ENCODE measurements at regions not wholly inside any gene's neighbourhood (a gene's known extent, or its start where the extent isn't known, plus 50 kb on each side); places are given as distances from the start of the nearest gene placed in this dataset.

DNA sequence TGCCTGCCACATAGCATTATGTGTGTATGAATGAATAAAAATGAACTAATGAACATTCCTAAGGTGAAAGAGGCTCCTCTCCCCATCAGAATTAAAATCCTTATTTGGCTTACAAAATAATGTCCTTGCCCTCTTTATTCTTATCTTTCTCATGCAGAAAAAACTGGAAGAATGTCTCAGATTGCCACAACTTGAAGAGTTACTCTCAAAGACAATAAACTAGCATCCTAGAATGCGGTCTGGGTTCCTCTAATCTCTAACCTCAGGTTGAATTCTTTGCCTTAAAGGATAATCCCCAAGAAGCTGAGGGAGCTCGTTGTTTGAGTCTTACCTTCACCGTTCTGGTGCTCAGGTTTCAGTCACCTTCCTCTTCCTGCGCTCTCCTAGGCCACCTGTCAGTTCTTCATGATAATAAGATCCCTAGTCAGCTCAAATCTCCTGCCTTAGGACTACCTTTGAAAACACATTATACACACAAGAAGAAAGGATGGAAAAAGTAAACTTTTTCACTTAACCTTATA, 147.1 kb downstream of the PHLDA1 start:
- H2BK15ac ChIP-seq (ENCODE audit: low read depth, low read length), result 0 out of 3 replicates have a peak overlapping the region, but pooled peaks have one; percentile 53
- no peak overlapping the region for H2AK9ac ChIP-seq (replicated peaks; ENCODE audit: low read depth, low read length, poor library complexity)
- H3K23ac ChIP-seq (ENCODE audit: low read depth, low read length), result no peak overlapping the region
- H3K4me2 ChIP-seq (ENCODE audit: low read depth, low read length), result no peak overlapping the region
- no peaks in the 10 kb centered on the region for H3K79me1 ChIP-seq (ENCODE audit: low read depth in 1 of 2, low read length in 2 of 2)
- H4K20me1 ChIP-seq (ENCODE audit: insufficient read depth, low read length), result no peaks in the 10 kb centered on the region
- H2BK120ac ChIP-seq (ENCODE audit: low read depth, low read length), result no peak overlapping the region
- WGBS, 2 experiments (ENCODE audit: extremely low coverage in 2 of 2, insufficient read length in 1 of 2), result 90% methylated on average over 2 of the region's 4 CpGs; no CpG with 5 or more reads in 1 of the 2 experiments
- no peaks in the 10 kb centered on the region for H3K27me3 ChIP-seq (ENCODE audit: control insufficient read depth, insufficient read depth, low read length)
- peaks cover 2% of the 10 kb centered on the region; the same call in 1 of the 2 replicates for H3K9me1 ChIP-seq (ENCODE audit: insufficient read depth, low read length)
- H2BK20ac ChIP-seq (ENCODE audit: low read depth, low read length), result peak overlapping the region; percentile 32; the same call in 1 of the 2 replicates
- H3K56ac ChIP-seq (ENCODE audit: extremely low read depth, insufficient read depth, low read length), result no peak overlapping the region
- no peak overlapping the region for H2BK5ac ChIP-seq (ENCODE audit: low read depth, low read length, poor library complexity, severe bottlenecking)
- H3K18ac ChIP-seq (ENCODE audit: low read depth, low read length), result 0 out of 2 replicates have a peak overlapping the region, but pooled peaks have one; percentile 8
- no peaks in the 10 kb centered on the region for H3K4me1 ChIP-seq (ENCODE audit: control insufficient read depth, insufficient read depth, low read length)
- H4K5ac ChIP-seq (ENCODE audit: low read depth, low read length), result peak overlapping the region; percentile 17; the same call in 1 of the 2 replicates
- ChIA-PET POLR2A (ENCODE audit: unreplicated experiment) (no interaction called here), CTCF (interaction anchor here (1.0 kb wide), 1 partner anchor 19 kb away, joined by 3 read pairs; no protein-coding TSS in a partner anchor)
- TF ChIP-seq, protein P1, sequence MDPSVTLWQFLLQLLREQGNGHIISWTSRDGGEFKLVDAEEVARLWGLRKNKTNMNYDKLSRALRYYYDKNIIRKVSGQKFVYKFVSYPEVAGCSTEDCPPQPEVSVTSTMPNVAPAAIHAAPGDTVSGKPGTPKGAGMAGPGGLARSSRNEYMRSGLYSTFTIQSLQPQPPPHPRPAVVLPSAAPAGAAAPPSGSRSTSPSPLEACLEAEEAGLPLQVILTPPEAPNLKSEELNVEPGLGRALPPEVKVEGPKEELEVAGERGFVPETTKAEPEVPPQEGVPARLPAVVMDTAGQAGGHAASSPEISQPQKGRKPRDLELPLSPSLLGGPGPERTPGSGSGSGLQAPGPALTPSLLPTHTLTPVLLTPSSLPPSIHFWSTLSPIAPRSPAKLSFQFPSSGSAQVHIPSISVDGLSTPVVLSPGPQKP (IDR thresholded peaks at IDR 0.05; ENCODE audit: borderline replicate concordance, low read depth, low read length), result no peak
- no peak for TF ChIP-seq MAZ (IDR thresholded peaks at IDR 0.05; ENCODE audit: borderline replicate concordance, low read depth, low read length)
- TF ChIP-seq, protein P2, sequence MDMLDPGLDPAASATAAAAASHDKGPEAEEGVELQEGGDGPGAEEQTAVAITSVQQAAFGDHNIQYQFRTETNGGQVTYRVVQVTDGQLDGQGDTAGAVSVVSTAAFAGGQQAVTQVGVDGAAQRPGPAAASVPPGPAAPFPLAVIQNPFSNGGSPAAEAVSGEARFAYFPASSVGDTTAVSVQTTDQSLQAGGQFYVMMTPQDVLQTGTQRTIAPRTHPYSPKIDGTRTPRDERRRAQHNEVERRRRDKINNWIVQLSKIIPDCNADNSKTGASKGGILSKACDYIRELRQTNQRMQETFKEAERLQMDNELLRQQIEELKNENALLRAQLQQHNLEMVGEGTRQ (IDR thresholded peaks at IDR 0.05; ENCODE audit: low read depth, low read length), result no peak
- TF ChIP-seq FOS (IDR thresholded peaks at IDR 0.05; ENCODE audit: low read depth, low read length), result no peak
- TF ChIP-seq CHD1 (IDR thresholded peaks at IDR 0.05; ENCODE audit: low read depth, low read length), result no peak
- no peak for TF ChIP-seq MXI1 (IDR thresholded peaks at IDR 0.05; ENCODE audit: borderline replicate concordance, low read depth, low read length)
- H3K9me3 ChIP-seq (ENCODE audit: control insufficient read depth, insufficient read depth, low read length), result no peaks in the 10 kb centered on the region
- no peak overlapping the region for H3K4ac ChIP-seq (ENCODE audit: low read depth, low read length)
- H2AFZ ChIP-seq (replicated peaks; ENCODE audit: low read length, poor library complexity), result no peak overlapping the region
- ATAC-seq (ENCODE audit: low read depth), result no peak
- no peak overlapping the region for H2AK5ac ChIP-seq (ENCODE audit: low read depth, low read length)
- no peak for DNase-seq
- no TSS peak for BruUV-seq (replicated peaks)
- H3K36me3 ChIP-seq (ENCODE audit: control insufficient read depth, insufficient read depth, low read length), result no peaks in the 10 kb centered on the region
- H3K27ac ChIP-seq (ENCODE audit: insufficient read depth, low read length), result no peak overlapping the region
- intact Hi-C loops (cut with micrococcal nuclease) (loop anchor here (5.0 kb wide), 1 partner anchor 48 kb away; no protein-coding TSS in a partner anchor), dilution Hi-C loops (cut with HindIII; ENCODE audit: low sequenced_read_pairs, unreplicated experiment) (no loop called here), in situ Hi-C loops (cut with MboI; ENCODE audit: low sequenced_read_pairs) (no loop called here)
- no peak overlapping the region for H3K9ac ChIP-seq (ENCODE audit: low read depth, low read length)
- no peak overlapping the region for H3K4me3 ChIP-seq (ENCODE audit: insufficient read depth, low read depth, low read length)
- no peak overlapping the region; the same call in 1 of the 2 replicates for H4K91ac ChIP-seq (ENCODE audit: insufficient read depth, low read depth, low read length)
- no peak overlapping the region for H3K14ac ChIP-seq (replicated peaks; ENCODE audit: low read depth, low read length)
- H4K8ac ChIP-seq (ENCODE audit: low read depth in 2 of 2, low read length in 2 of 2), result no peak overlapping the region
